WTC11 (cell line): ENCODE measurements at regions not wholly inside any gene's neighbourhood (a gene's known extent, or its start where the extent isn't known, plus 50 kb on each side); places are given as distances from the start of the nearest gene placed in this dataset.

ENCODE experiments used
- ATAC-seq: fragments of 200-7000 bp; cut with Tn5 transposase; 2 replicates; pipeline ENCODE4 v1.10.0; 2021; ENCODE audit warnings: mild to moderate bottlenecking, moderate library complexity
- CTCF ChIA-PET: fragments of 300-600 bp; sonication (Branson Sonifier 250); formaldehyde crosslinking; loops from one replicate; lab custom pipeline; 2021; ENCODE audit warnings: antibody characterized with exemption; lab: Charles Lee
- POLR2A ChIA-PET: fragments of 350-600 bp; sonication (Branson Sonifier 250); formaldehyde crosslinking; loops from one replicate; lab custom pipeline; 2021; ENCODE audit warnings: antibody characterized with exemption; lab: Charles Lee
- DNase-seq: peaks from one replicate; pipeline ENCODE4 v3.0.0; 2021; ENCODE audit warnings: low spot score
- H3K27ac Mint-ChIP-seq: 2 replicates; pipeline ENCODE4 v1.8.0; 2021; ENCODE audit warnings: mixed read lengths
- H3K27me3 Mint-ChIP-seq: 2 replicates; pipeline ENCODE4 v1.8.0; 2021; ENCODE audit warnings: low read depth, mild to moderate bottlenecking, moderate library complexity, mixed read lengths
- H3K36me3 Mint-ChIP-seq: 2 replicates; pipeline ENCODE4 v1.8.0; 2021; ENCODE audit warnings: mixed read lengths
- H3K4me1 Mint-ChIP-seq: 2 replicates; pipeline ENCODE4 v1.8.0; 2022; ENCODE audit warnings: mixed read lengths
- H3K4me3 Mint-ChIP-seq: 2 replicates; pipeline ENCODE4 v1.8.0; 2021; ENCODE audit warnings: mild to moderate bottlenecking, moderate library complexity, mixed read lengths
- H3K9me3 Mint-ChIP-seq: 2 replicates; pipeline ENCODE4 v1.8.0; 2021; ENCODE audit warnings: mixed read lengths
- CBFB ChIP-seq: sonication (generic); formaldehyde crosslinking; IDR thresholded peaks from 2 replicates; pipeline ENCODE4 v1.8.1; 2022; ENCODE audit warnings: mild to moderate bottlenecking, low read depth, missing genetic modification reagents
- CREB1 ChIP-seq: sonication (generic); formaldehyde crosslinking; IDR thresholded peaks from 2 replicates; pipeline ENCODE4 v1.8.0; 2023; ENCODE audit warnings: mild to moderate bottlenecking, missing genetic modification reagents
- CREM ChIP-seq: sonication (generic); formaldehyde crosslinking; IDR thresholded peaks from 2 replicates; pipeline ENCODE4 v1.8.1; 2022; ENCODE audit warnings: mild to moderate bottlenecking, missing genetic modification reagents, moderate library complexity
- ELF4 ChIP-seq: sonication (generic); formaldehyde crosslinking; IDR thresholded peaks from 2 replicates; pipeline ENCODE4 v1.8.1; 2022; ENCODE audit warnings: low read depth, mild to moderate bottlenecking, moderate library complexity, missing genetic modification reagents
- EMX1 ChIP-seq: fragments of 250-450 bp; sonication (Bioruptor Pico); IDR thresholded peaks from 2 replicates; pipeline ENCODE4 v1.8.0; 2021; ENCODE audit warnings: mild to moderate bottlenecking
- ETV6 ChIP-seq: sonication (generic); formaldehyde crosslinking; IDR thresholded peaks from 2 replicates; pipeline ENCODE4 v1.8.1; 2022; ENCODE audit warnings: mild to moderate bottlenecking, missing genetic modification reagents
- GRHL2 ChIP-seq: fragments of 250-450 bp; sonication (Bioruptor Pico); IDR thresholded peaks from 2 replicates; pipeline ENCODE4 v1.8.0; 2022; ENCODE audit warnings: mild to moderate bottlenecking, moderate library complexity; ENCODE audit not compliant: insufficient replicate concordance, severe bottlenecking
- HMGA2 ChIP-seq: fragments of 250-450 bp; sonication (Bioruptor Pico); IDR thresholded peaks from 2 replicates; pipeline ENCODE4 v1.4.0; 2021; ENCODE audit warnings: mild to moderate bottlenecking, moderate library complexity
- HMGXB4 ChIP-seq: sonication (generic); formaldehyde crosslinking; IDR thresholded peaks from 2 replicates; pipeline ENCODE4 v1.8.1; 2023; ENCODE audit warnings: mild to moderate bottlenecking, moderate library complexity, missing genetic modification reagents
- JUN ChIP-seq: sonication (generic); formaldehyde crosslinking; IDR thresholded peaks from 2 replicates; pipeline ENCODE4 v1.8.0; 2023; ENCODE audit warnings: mild to moderate bottlenecking, missing genetic modification reagents
- KAT7 ChIP-seq: sonication (generic); formaldehyde crosslinking; IDR thresholded peaks from 2 replicates; pipeline ENCODE4 v1.8.1; 2023; ENCODE audit warnings: missing genetic modification reagents, mild to moderate bottlenecking, borderline replicate concordance
- MLX ChIP-seq: sonication (generic); formaldehyde crosslinking; IDR thresholded peaks from 2 replicates; pipeline ENCODE4 v1.8.1; 2023; ENCODE audit warnings: mild to moderate bottlenecking, missing genetic modification reagents, moderate library complexity
- NFE2L1 ChIP-seq: sonication (generic); formaldehyde crosslinking; IDR thresholded peaks from 2 replicates; pipeline ENCODE4 v1.8.1; 2023; ENCODE audit warnings: missing genetic modification reagents
- NFYB ChIP-seq: sonication (generic); formaldehyde crosslinking; conservative IDR thresholded peaks from 2 replicates; pipeline ENCODE4 v1.8.0; 2022; ENCODE audit warnings: low read depth, missing genetic modification reagents
- NR1H2 ChIP-seq: sonication (generic); formaldehyde crosslinking; IDR thresholded peaks from 2 replicates; pipeline ENCODE4 v1.9.0; 2021; ENCODE audit warnings: mild to moderate bottlenecking, moderate library complexity, missing genetic modification reagents
- NR3C1 ChIP-seq: sonication (generic); formaldehyde crosslinking; conservative IDR thresholded peaks from 2 replicates; pipeline ENCODE4 v1.8.1; 2023; ENCODE audit warnings: low read depth, mild to moderate bottlenecking, missing genetic modification reagents
- RORB ChIP-seq: fragments of 250-450 bp; sonication (Bioruptor Pico); IDR thresholded peaks from 2 replicates; pipeline ENCODE4 v1.9.0; 2021; ENCODE audit warnings: mild to moderate bottlenecking
- TEAD4 ChIP-seq: sonication (generic); formaldehyde crosslinking; IDR thresholded peaks from 2 replicates; pipeline ENCODE4 v1.8.0; 2022; ENCODE audit warnings: mild to moderate bottlenecking, missing genetic modification reagents
- USF2 ChIP-seq: sonication (generic); formaldehyde crosslinking; IDR thresholded peaks from 2 replicates; pipeline ENCODE4 v1.8.1; 2023; ENCODE audit warnings: mild to moderate bottlenecking, missing genetic modification reagents, moderate library complexity
- ZBTB43 ChIP-seq: sonication (generic); formaldehyde crosslinking; IDR thresholded peaks from 2 replicates; pipeline ENCODE4 v1.8.1; 2023; ENCODE audit warnings: mild to moderate bottlenecking, missing genetic modification reagents
- ZNF138 ChIP-seq: sonication (generic); formaldehyde crosslinking; conservative IDR thresholded peaks from 2 replicates; pipeline ENCODE4 v1.8.1; 2022; ENCODE audit warnings: mild to moderate bottlenecking, moderate library complexity, missing genetic modification reagents
- ZNF219 ChIP-seq: sonication (generic); formaldehyde crosslinking; IDR thresholded peaks from 2 replicates; pipeline ENCODE4 v1.8.0; 2023; ENCODE audit warnings: missing genetic modification reagents, mild to moderate bottlenecking, borderline replicate concordance
- ZNF263 ChIP-seq: sonication (generic); formaldehyde crosslinking; IDR thresholded peaks from 2 replicates; pipeline ENCODE4 v1.8.1; 2022; ENCODE audit warnings: low read depth, mild to moderate bottlenecking, moderate library complexity, missing genetic modification reagents
- ZNF396 ChIP-seq: fragments of 250-450 bp; sonication (Bioruptor Pico); IDR thresholded peaks from 2 replicates; pipeline ENCODE4 v1.8.0; 2021; ENCODE audit warnings: mild to moderate bottlenecking, moderate library complexity, borderline replicate concordance
- ZNF423 ChIP-seq: fragments of 250-450 bp; sonication (Bioruptor Pico); IDR thresholded peaks from 2 replicates; pipeline ENCODE4 v2.1.2; 2022; ENCODE audit warnings: mild to moderate bottlenecking, moderate library complexity
- ZNF532 ChIP-seq: fragments of 250-450 bp; sonication (Bioruptor Pico); IDR thresholded peaks from 2 replicates; pipeline ENCODE4 v1.9.0; 2021; ENCODE audit warnings: mild to moderate bottlenecking, borderline replicate concordance

GRCh38 chr2:49796266-49796665, 642.0 kb upstream of the FSHR start:
- no peak for ATAC-seq
- Mint-ChIP-seq H3K27me3 (no peaks in the 10 kb centered on the region; the same call in 1 of the 2 replicates), H3K4me3 (no peak overlapping the region), H3K4me1 (no peaks in the 10 kb centered on the region), H3K36me3 (no peaks in the 10 kb centered on the region), H3K9me3 (peaks cover 15% of the 10 kb centered on the region), H3K27ac (no peak overlapping the region)
- ChIA-PET POLR2A (no interaction called here), CTCF (no interaction called here)
- no peak for DNase-seq
- TF ChIP-seq MLX (CRISPR knock-in tag) (no peak), GRHL2 (CRISPR knock-in tag) (no peak), CBFB (CRISPR knock-in tag) (no peak), ZBTB43 (CRISPR knock-in tag) (no peak), CREM (CRISPR knock-in tag) (no peak), TEAD4 (CRISPR knock-in tag) (no peak), EMX1 (CRISPR knock-in tag) (no peak), NR3C1 (CRISPR knock-in tag) (no peak), ZNF423 (CRISPR knock-in tag) (no peak), ZNF138 (CRISPR knock-in tag) (no peak), CREB1 (no peak), ZNF263 (CRISPR knock-in tag) (no peak), KAT7 (CRISPR knock-in tag) (no peak), ETV6 (CRISPR knock-in tag) (no peak), HMGA2 (no peak), NFE2L1 (CRISPR knock-in tag) (no peak)

- H3K4me3 Mint-ChIP-seq: no peak overlapping the region
- POLR2A ChIA-PET: no interaction called here
These were observed 640.1 kb upstream of the FSHR start for GRCh38 chr2:49794396-49794795.

More at GRCh38 chr2:49794396-49794795, 640.1 kb upstream of the FSHR start:
- H3K9me3 Mint-ChIP-seq: peaks cover 3% of the 10 kb centered on the region; the same call in 1 of the 2 replicates
- TF ChIP-seq ZNF532 (CRISPR knock-in tag) (no peak), USF2 (no peak), CREM (CRISPR knock-in tag) (no peak), ZNF138 (CRISPR knock-in tag) (no peak), RORB (CRISPR knock-in tag) (no peak), HMGA2 (no peak), HMGXB4 (CRISPR knock-in tag) (no peak), GRHL2 (CRISPR knock-in tag) (no peak), ELF4 (no peak), ZNF396 (no peak), ZNF219 (CRISPR knock-in tag) (no peak), JUN (CRISPR knock-in tag) (no peak), NFYB (CRISPR knock-in tag) (no peak), KAT7 (CRISPR knock-in tag) (no peak), NFE2L1 (CRISPR knock-in tag) (no peak), NR1H2 (CRISPR knock-in tag) (no peak)
- no peaks in the 10 kb centered on the region for H3K4me1 Mint-ChIP-seq
- H3K27ac Mint-ChIP-seq: no peak overlapping the region
- no peak for DNase-seq
- H3K36me3 Mint-ChIP-seq: no peaks in the 10 kb centered on the region
- H3K27me3 Mint-ChIP-seq: no peaks in the 10 kb centered on the region; the same call in 1 of the 2 replicates
- CTCF ChIA-PET: no interaction called here
- ATAC-seq: no peak
